OCI-LY7 (cell line): ENCODE measurements at regions not wholly inside any gene's neighbourhood (a gene's known extent, or its start where the extent isn't known, plus 50 kb on each side); places are given as distances from the start of the nearest gene placed in this dataset.

Experiments
- BruUV-seq: library from RNA; stranded (reverse); fragments of 400-500 nt; replicated peaks from 2 replicates; lab custom pipeline; 2021; lab: Mats Ljungman, UMichigan
- CTCF ChIA-PET: fragments of 300-600 bp; sonication (Branson Sonifier 250); formaldehyde crosslinking; loops from one replicate; lab custom pipeline; 2022; ENCODE audit warnings: antibody characterized with exemption; ENCODE audit not compliant: unreplicated experiment; lab: Charles Lee
- POLR2A ChIA-PET: fragments of 300-600 bp; sonication (Branson Sonifier 250); formaldehyde crosslinking; loops from one replicate; lab custom pipeline; 2022; ENCODE audit warnings: antibody characterized with exemption; lab: Charles Lee
- DNase-seq: peaks from one replicate; pipeline ENCODE4 v3.0.0-alpha.2; 2015; ENCODE audit warnings: low spot score
- H2AFZ ChIP-seq: fragments of 200-600 bp; sonication (generic), shearing (Covaris generic); 2 replicates; pipeline ENCODE4 v1.6.1; 2014; ENCODE audit warnings: mild to moderate bottlenecking, antibody characterized with exemption, low read length, moderate library complexity
- H3K27ac ChIP-seq: fragments of 200-600 bp; sonication (generic); 2 replicates; pipeline ENCODE4 v1.5.1; 2014; ENCODE audit warnings: mixed run types, low read depth, mild to moderate bottlenecking, moderate library complexity, low read length, inconsistent platforms; ENCODE audit not compliant: poor library complexity, severe bottlenecking
- H3K36me3 ChIP-seq: fragments of 200-600 bp; sonication (generic); 2 replicates; pipeline ENCODE4 v1.6.1; 2014; ENCODE audit warnings: mild to moderate bottlenecking, antibody characterized with exemption, low read length, moderate library complexity, mixed read lengths; ENCODE audit not compliant: insufficient read depth
- H3K4me1 ChIP-seq: fragments of 200-600 bp; sonication (generic); 2 replicates; pipeline ENCODE4 v1.5.1; 2014; ENCODE audit warnings: mild to moderate bottlenecking, low read length; ENCODE audit not compliant: insufficient read depth, poor library complexity, severe bottlenecking
- H3K4me2 ChIP-seq: fragments of 200-600 bp; sonication (generic); 2 replicates; pipeline ENCODE4 v1.6.1; 2014; ENCODE audit warnings: mild to moderate bottlenecking, low read length
- H3K4me3 ChIP-seq: fragments of 200-600 bp; sonication (generic); 2 replicates; pipeline ENCODE4 v1.5.1; 2014; ENCODE audit warnings: mild to moderate bottlenecking, low read depth, low read length; ENCODE audit not compliant: poor library complexity, severe bottlenecking
- H3K79me2 ChIP-seq: fragments of 200-600 bp; sonication (generic); 2 replicates; pipeline ENCODE4 v1.6.1; 2016; ENCODE audit warnings: low read depth, mild to moderate bottlenecking, low read length, moderate library complexity, mixed read lengths; ENCODE audit not compliant: insufficient read depth
- H3K9me2 ChIP-seq: fragments of 200-600 bp; sonication (generic); 2 replicates; pipeline ENCODE4 v1.6.1; 2016; ENCODE audit warnings: mild to moderate bottlenecking, low read length, mixed read lengths; ENCODE audit not compliant: insufficient read depth
- H3K9me3 ChIP-seq: fragments of 200-600 bp; sonication (generic); 2 replicates; pipeline ENCODE4 v1.6.1; 2014; ENCODE audit warnings: mild to moderate bottlenecking, mixed run types, low read length, mixed read lengths
- H4K20me1 ChIP-seq: fragments of 200-600 bp; sonication (generic); 2 replicates; pipeline ENCODE4 v1.6.1; 2014; ENCODE audit warnings: mild to moderate bottlenecking, antibody characterized with exemption, low read length, moderate library complexity, mixed read lengths; ENCODE audit not compliant: insufficient read depth
- EZH2phosphoT487 ChIP-seq: fragments of 200-600 bp; sonication (generic); IDR thresholded peaks from 2 replicates; pipeline ENCODE4 v1.6.1; 2018; ENCODE audit warnings: low read depth, borderline replicate concordance, mild to moderate bottlenecking, mixed run types, antibody characterized with exemption, low read length, moderate library complexity, mixed read lengths
- intact Hi-C: fragments of 100-400 bp; cut with micrococcal nuclease; formaldehyde crosslinking; loops from one replicate; pipeline ENCODE4 v1.10.0; 2022; ENCODE audit not compliant: unreplicated experiment
- TF ChIP-seq, protein P1 (sequence below): fragments of 200-600 bp; sonication (generic); conservative IDR thresholded peaks from 2 replicates; pipeline ENCODE4 v1.5.1; 2014; ENCODE audit warnings: mild to moderate bottlenecking, antibody characterized with exemption, low read length, moderate library complexity, mixed read lengths

DNA sequence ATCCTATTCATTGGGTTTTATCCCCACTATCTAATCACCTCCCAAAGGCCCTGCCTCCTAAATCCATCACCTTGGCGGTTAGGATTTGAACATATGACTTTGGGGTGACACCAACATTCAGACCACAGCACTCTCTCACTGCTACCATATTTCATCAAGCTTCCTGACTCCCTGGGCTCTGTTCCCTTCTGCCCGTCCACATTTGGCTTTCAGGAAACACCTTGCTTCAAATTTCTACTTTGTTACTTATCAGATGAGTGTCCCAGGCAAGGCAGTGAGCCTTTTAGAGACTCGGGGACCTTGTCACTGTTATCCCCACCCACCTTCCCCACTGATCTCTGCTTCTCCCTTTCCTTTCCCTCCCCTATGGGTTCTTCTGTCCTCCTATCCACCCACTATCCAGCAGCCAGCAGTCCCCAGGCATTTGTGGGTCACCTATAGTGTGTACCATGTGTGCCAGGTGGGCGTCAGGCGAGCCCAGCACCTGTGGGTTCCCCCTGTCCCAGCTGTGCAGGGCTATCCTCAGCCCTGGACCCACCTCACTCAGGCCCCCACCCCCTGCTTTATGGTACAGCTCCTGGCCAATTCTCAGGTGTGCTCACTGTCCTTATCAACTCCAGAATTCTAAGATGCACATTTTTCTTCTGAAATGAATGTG lies 230.9 kb downstream of the LOXHD1 start:
- no peak for TF ChIP-seq EZH2phosphoT487
- TF ChIP-seq, protein P1, sequence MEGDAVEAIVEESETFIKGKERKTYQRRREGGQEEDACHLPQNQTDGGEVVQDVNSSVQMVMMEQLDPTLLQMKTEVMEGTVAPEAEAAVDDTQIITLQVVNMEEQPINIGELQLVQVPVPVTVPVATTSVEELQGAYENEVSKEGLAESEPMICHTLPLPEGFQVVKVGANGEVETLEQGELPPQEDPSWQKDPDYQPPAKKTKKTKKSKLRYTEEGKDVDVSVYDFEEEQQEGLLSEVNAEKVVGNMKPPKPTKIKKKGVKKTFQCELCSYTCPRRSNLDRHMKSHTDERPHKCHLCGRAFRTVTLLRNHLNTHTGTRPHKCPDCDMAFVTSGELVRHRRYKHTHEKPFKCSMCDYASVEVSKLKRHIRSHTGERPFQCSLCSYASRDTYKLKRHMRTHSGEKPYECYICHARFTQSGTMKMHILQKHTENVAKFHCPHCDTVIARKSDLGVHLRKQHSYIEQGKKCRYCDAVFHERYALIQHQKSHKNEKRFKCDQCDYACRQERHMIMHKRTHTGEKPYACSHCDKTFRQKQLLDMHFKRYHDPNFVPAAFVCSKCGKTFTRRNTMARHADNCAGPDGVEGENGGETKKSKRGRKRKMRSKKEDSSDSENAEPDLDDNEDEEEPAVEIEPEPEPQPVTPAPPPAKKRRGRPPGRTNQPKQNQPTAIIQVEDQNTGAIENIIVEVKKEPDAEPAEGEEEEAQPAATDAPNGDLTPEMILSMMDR: no peak
- no peak overlapping the region for H2AFZ ChIP-seq
- H3K27ac ChIP-seq: no peak overlapping the region
- CTCF ChIA-PET: no interaction called here
- no TSS peak for BruUV-seq
- no peaks in the 10 kb centered on the region for H3K9me3 ChIP-seq
- no peak for DNase-seq
- no peak overlapping the region for H3K4me3 ChIP-seq
- no peaks in the 10 kb centered on the region for H3K4me1 ChIP-seq
- H3K79me2 ChIP-seq: no peaks in the 10 kb centered on the region
- H3K9me2 ChIP-seq: no peaks in the 10 kb centered on the region
- H4K20me1 ChIP-seq: no peaks in the 10 kb centered on the region
- POLR2A ChIA-PET: no interaction called here
- H3K36me3 ChIP-seq: no peaks in the 10 kb centered on the region
- no peak overlapping the region for H3K4me2 ChIP-seq
- intact Hi-C loops: no loop called here

DNA sequence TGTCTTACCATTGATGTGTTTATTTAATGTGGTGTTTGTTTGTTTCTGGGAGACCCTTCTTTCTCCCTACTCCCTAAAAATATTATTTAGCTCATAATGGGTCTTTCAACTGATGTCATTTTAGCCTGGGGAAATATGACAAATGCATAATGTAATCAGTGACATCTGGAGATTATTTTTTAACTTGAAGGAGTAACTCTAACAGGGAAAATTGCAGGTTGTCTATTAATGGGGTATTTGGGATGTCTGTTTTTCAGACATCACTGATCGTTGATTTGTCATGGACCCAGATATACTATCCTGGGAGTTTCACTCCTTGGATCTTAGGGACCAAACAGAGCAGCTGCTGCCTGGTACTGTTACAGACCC lies 230.4 kb downstream of the LOXHD1 start:
- no peaks in the 10 kb centered on the region for H3K79me2 ChIP-seq
- no peak overlapping the region for H3K27ac ChIP-seq
- H3K4me3 ChIP-seq: no peak overlapping the region
- intact Hi-C loops: no loop called here
- no peaks in the 10 kb centered on the region for H3K4me1 ChIP-seq
- no peaks in the 10 kb centered on the region for H4K20me1 ChIP-seq
- H3K9me2 ChIP-seq: no peaks in the 10 kb centered on the region
- no peak for DNase-seq
- H3K36me3 ChIP-seq: no peaks in the 10 kb centered on the region
- ChIA-PET CTCF (no interaction called here), POLR2A (no interaction called here)
- H2AFZ ChIP-seq: no peak overlapping the region
- TF ChIP-seq, protein P1: no peak
- no peak for TF ChIP-seq EZH2phosphoT487
- no peak overlapping the region for H3K4me2 ChIP-seq
- H3K9me3 ChIP-seq: no peaks in the 10 kb centered on the region
- no TSS peak for BruUV-seq
